Breast epithelium (tissue), 4 donors: ENCODE measurements at regions not wholly inside any gene's neighbourhood (a gene's known extent, or its start where the extent isn't known, plus 50 kb on each side); places are given as distances from the start of the nearest gene placed in this dataset.
A peak's percentile ranks its signal among the peaks of the same experiment; 100 is the strongest.

Source experiments
- DNase-seq, 2 donors: peaks; one replicate each; pipeline ENCODE4 v3.0.0-alpha.2; 2019; ENCODE audit warnings: low spot score in 2 of 2
- H3K27ac ChIP-seq, 2 donors: fragments of 200-600 bp; sonication (generic) in 1 of 2; one replicate each; pipeline ENCODE4 v1.5.1; 2016 to 2019; ENCODE audit warnings: mild to moderate bottlenecking in 1 of 2
- H3K27me3 ChIP-seq, 2 donors: fragments of 200-600 bp; sonication (generic) in 1 of 2; one replicate each; pipeline versions ENCODE4 v1.5.1 to v1.6.0; 2017 to 2019; ENCODE audit warnings: control low read depth in 1 of 2, mild to moderate bottlenecking in 1 of 2
- H3K36me3 ChIP-seq: fragments of 200-600 bp; one replicate; pipeline ENCODE4 v1.5.1; 2019
- H3K4me1 ChIP-seq, 2 donors: fragments of 200-600 bp; sonication (generic); one replicate each; pipeline ENCODE4 v1.5.1; 2016 to 2019; ENCODE audit warnings: control low read depth in 1 of 2
- H3K4me3 ChIP-seq, 3 donors: fragments of 200-600 bp; sonication (generic); 1 replicate in 2 of 3; 2 replicates in 1 of 3; pipeline ENCODE4 v1.5.1; 2016 to 2019; ENCODE audit warnings: mild to moderate bottlenecking in 3 of 3, moderate library complexity in 2 of 3
- H3K9me3 ChIP-seq, 2 donors: fragments of 200-600 bp; sonication (generic) in 1 of 2; one replicate each; pipeline ENCODE4 v1.5.1; 2016 to 2019; ENCODE audit warnings: control low read depth in 1 of 2
- POLR2A ChIP-seq: fragments of 450-650 bp; IDR thresholded peaks from one replicate; pipeline ENCODE4 v1.6.1; 2016; ENCODE audit warnings: antibody characterized with exemption, mild to moderate bottlenecking, moderate library complexity
- POLR2AphosphoS5 ChIP-seq, 3 donors: sonication (generic); formaldehyde crosslinking; IDR thresholded peaks; one replicate each; pipeline ENCODE4 v1.6.1; 2017; ENCODE audit warnings: antibody characterized with exemption in 3 of 3
- intact Hi-C: fragments of 100-400 bp; cut with DNase I; formaldehyde crosslinking; loops from one replicate; pipeline ENCODE4 v1.15.1; 2023; ENCODE audit warnings: low total_unique reads
- TF ChIP-seq, protein P1 (sequence below), 3 donors: fragments of 450-650 bp; IDR thresholded peaks; one replicate each; pipeline ENCODE4 v1.5.1; 2016 to 2017; ENCODE audit warnings: antibody characterized with exemption in 3 of 3, mild to moderate bottlenecking in 3 of 3, moderate library complexity in 3 of 3

DNA sequence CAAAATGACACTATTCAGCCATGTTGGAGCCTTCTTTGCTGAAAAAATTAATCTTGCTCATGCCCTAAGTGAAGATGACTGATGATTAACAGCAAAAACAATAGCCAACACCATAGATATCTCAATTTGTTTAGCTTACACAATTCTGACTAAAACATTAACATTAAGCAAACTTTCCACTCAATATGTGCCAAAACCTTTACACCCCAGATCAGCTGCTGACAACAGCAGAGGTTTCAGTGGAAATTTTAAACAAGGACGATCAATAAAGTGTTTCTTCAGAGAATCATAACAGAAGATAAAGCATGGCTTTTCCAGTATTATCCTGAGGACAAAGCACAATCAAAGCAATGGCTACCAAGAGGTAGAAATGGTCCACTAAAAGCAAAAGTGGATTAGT lies 254.4 kb upstream of the GRAMD2B start:
- Histone ChIP-seq H3K4me3 (no peak overlapping the region), H3K27me3 (no peaks in the 10 kb centered on the region), H3K27ac (no peak overlapping the region), H3K4me1 (no peaks in the 10 kb centered on the region), H3K36me3 (no peaks in the 10 kb centered on the region), H3K9me3 (peaks cover 25 to 28% of the 10 kb centered on the region in 2 donors)
- TF ChIP-seq POLR2AphosphoS5 (IDR thresholded peaks at IDR 0.05) (no peak), POLR2A (no peak)
- TF ChIP-seq, protein P1, sequence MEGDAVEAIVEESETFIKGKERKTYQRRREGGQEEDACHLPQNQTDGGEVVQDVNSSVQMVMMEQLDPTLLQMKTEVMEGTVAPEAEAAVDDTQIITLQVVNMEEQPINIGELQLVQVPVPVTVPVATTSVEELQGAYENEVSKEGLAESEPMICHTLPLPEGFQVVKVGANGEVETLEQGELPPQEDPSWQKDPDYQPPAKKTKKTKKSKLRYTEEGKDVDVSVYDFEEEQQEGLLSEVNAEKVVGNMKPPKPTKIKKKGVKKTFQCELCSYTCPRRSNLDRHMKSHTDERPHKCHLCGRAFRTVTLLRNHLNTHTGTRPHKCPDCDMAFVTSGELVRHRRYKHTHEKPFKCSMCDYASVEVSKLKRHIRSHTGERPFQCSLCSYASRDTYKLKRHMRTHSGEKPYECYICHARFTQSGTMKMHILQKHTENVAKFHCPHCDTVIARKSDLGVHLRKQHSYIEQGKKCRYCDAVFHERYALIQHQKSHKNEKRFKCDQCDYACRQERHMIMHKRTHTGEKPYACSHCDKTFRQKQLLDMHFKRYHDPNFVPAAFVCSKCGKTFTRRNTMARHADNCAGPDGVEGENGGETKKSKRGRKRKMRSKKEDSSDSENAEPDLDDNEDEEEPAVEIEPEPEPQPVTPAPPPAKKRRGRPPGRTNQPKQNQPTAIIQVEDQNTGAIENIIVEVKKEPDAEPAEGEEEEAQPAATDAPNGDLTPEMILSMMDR (IDR thresholded peaks at IDR 0.05): no peak
- DNase-seq: no peak
- intact Hi-C loops: no loop called here

DNA sequence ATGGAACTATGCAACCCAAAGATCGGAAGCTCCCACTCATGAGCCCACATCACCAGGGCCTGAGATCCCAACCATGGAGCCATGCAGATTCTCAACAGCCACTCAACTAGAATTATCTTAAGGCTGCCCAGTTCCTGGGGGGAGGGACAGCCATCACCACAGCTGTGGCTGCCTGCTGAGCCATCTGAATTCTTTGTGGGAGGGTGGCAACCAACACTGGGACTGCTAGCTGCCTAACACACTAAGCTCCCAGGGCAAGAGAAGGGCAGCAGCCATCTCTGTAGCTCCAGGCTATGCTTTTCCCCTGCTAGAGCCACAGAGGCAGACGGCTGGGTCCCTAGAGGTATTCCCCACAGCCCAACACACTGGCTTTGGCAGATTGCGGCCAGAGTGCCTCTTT lies 251.3 kb upstream of the GRAMD2B start:
- no peaks in the 10 kb centered on the region for H3K4me1 ChIP-seq
- intact Hi-C loops: no loop called here
- no peaks in the 10 kb centered on the region for H3K27me3 ChIP-seq
- H3K4me3 ChIP-seq: no peak overlapping the region
- no peaks in the 10 kb centered on the region for H3K36me3 ChIP-seq
- no peak for DNase-seq
- peaks cover 9 to 17% of the 10 kb centered on the region in 2 donors for H3K9me3 ChIP-seq
- no peak for TF ChIP-seq POLR2A
- H3K27ac ChIP-seq: no peak overlapping the region

DNA sequence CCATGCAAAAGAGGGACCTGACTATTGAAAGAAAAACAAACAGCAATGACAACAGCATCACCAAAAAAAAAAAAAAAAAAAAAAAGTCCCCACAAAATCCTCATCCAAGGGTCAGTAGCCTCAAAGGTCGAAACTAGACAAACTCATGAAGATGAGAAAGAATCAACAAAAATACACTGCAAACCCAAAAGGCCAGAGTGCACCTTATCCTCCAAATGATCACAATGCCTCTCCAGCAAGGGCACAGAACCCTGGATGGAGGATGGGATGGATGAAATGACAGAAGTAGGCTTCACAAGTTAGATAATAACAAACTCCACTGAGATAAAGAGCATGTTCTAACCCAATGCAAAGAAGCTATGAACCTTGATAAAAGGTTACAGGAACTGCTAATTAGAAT lies 250.4 kb upstream of the GRAMD2B start:
- Histone ChIP-seq H3K27ac (no peak overlapping the region), H3K4me3 (no peak overlapping the region), H3K36me3 (no peaks in the 10 kb centered on the region), H3K27me3 (no peaks in the 10 kb centered on the region), H3K4me1 (no peaks in the 10 kb centered on the region), H3K9me3 (peaks cover 2 to 10% of the 10 kb centered on the region in 2 donors)
- intact Hi-C loops: no loop called here
- TF ChIP-seq POLR2A: no peak
- no peak for TF ChIP-seq POLR2AphosphoS5 (IDR thresholded peaks at IDR 0.05)
- TF ChIP-seq, protein P1 (IDR thresholded peaks at IDR 0.05): no peak
- DNase-seq: no peak

DNA sequence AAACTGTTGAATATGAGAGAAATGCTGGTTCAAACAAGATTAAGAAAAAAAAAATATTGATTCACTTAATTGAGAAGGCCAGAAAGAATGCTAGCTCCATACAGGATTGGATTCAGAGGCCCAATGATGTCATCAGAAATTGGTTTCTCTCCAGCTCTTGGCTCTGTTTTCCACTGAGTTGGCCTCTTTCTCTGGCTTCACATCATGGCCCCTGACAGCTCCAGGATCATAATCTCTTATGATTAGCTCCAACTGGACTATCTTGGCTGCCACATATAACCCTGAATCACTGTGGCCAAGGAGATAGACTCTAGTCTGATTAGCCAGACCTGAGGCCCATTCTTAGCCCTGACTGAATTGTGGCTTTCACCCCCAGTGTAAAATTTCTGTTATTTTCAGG lies 244.7 kb upstream of the GRAMD2B start:
- Histone ChIP-seq H3K9me3 (no peaks in the 10 kb centered on the region), H3K4me1 (no peaks in the 10 kb centered on the region), H3K36me3 (no peaks in the 10 kb centered on the region), H3K27ac (no peak overlapping the region), H3K4me3 (no peak overlapping the region), H3K27me3 (no peaks in the 10 kb centered on the region)
- DNase-seq: no peak
- intact Hi-C loops: no loop called here
- no peak for TF ChIP-seq POLR2A
- no peak for TF ChIP-seq POLR2AphosphoS5 (IDR thresholded peaks at IDR 0.05)
- TF ChIP-seq, protein P1 (IDR thresholded peaks at IDR 0.05): no peak

DNA sequence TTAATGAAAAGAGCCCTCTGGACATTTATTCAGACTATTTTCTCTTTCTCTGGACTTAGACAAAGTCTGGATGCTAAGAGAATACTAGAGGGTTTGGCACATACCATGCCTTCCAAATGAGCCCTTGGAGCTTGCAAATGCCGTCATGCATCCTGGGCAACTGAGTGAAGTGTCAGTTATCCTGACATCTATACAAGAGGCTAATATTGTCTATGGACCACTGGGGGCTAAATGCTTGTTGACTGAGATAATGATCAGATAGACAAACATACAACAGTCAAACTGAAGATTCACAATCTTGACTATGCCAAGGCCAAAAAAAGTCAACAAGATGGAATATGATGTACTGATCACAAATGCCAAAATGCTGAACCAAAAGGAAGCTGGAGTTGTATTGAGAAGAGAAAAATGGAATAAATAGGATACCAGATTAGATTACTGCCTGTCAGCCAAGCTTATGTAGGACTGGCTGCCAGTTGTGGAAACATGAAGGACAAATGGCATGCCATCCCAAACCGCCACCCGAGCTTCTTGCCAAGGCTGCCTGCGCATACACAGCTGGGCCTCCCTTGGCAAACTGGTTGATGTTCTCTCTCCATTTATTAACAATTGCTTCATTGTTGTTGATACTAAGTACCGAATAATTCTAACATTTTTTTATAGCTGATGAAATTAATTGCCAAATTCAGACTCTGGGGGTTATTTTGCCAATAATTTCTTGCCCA lies 240.1 kb upstream of the GRAMD2B start:
- Histone ChIP-seq H3K4me3 (no peak overlapping the region), H3K9me3 (no peaks in the 10 kb centered on the region), H3K27ac (peak overlapping the region in 1 of 2 donors; percentile 30), H3K4me1 (no peaks in the 10 kb centered on the region), H3K36me3 (no peaks in the 10 kb centered on the region), H3K27me3 (no peaks in the 10 kb centered on the region)
- intact Hi-C loops: loop anchor here (5.0 kb wide), 1 partner anchor 1006 kb away; no protein-coding TSS in a partner anchor
- peak; percentile 62 to 88 for DNase-seq
- TF ChIP-seq, protein P1 (IDR thresholded peaks at IDR 0.05): no peak
- peak in 1 of 3 donors; percentile 9 for TF ChIP-seq POLR2AphosphoS5 (IDR thresholded peaks at IDR 0.05)
